Right lobe of liver (tissue), 6 donors: ENCODE measurements at regions not wholly inside any gene's neighbourhood (a gene's known extent, or its start where the extent isn't known, plus 50 kb on each side); places are given as distances from the start of the nearest gene placed in this dataset.

Experiments
- ATAC-seq, 4 donors: fragments of 200-7000 bp; cut with Tn5 transposase; one replicate each; pipeline ENCODE4 v1.9.1; 2020; ENCODE audit warnings: mild to moderate bottlenecking in 4 of 4, moderate library complexity in 4 of 4
- DNase-seq, 3 donors: peaks; one replicate each; pipeline ENCODE4 v3.0.0-alpha.2; 2020
- H3K27ac ChIP-seq, 3 donors: fragments of 200-600 bp; one replicate each; pipeline ENCODE4 v1.8.0; 2022
- H3K27me3 ChIP-seq, 2 donors: fragments of 200-600 bp; one replicate each; pipeline ENCODE4 v1.8.0; 2022
- H3K36me3 ChIP-seq, 4 donors: fragments of 200-600 bp; sonication (generic) in 1 of 4; one replicate each; pipeline versions ENCODE4 v1.5.1 to v1.8.0; 2017 to 2022; ENCODE audit warnings: control low read depth in 1 of 4
- H3K4me1 ChIP-seq, 4 donors: fragments of 200-600 bp; sonication (generic) in 1 of 4; one replicate each; pipeline versions ENCODE4 v1.5.1 to v1.8.0; 2017 to 2022; ENCODE audit warnings: control low read depth in 1 of 4
- H3K4me3 ChIP-seq, 3 donors: fragments of 200-600 bp; one replicate each; pipeline ENCODE4 v1.8.0; 2022
- H3K9me3 ChIP-seq, 4 donors: fragments of 200-600 bp; sonication (generic) in 1 of 4; one replicate each; pipeline versions ENCODE4 v1.5.1 to v1.8.0; 2017 to 2022; ENCODE audit warnings: control low read depth in 1 of 4
- POLR2A ChIP-seq: fragments of 450-650 bp; IDR thresholded peaks from one replicate; pipeline ENCODE4 v1.6.1; 2017; ENCODE audit warnings: antibody characterized with exemption, mild to moderate bottlenecking
- WGBS: methylation state at CpG from one replicate; pipeline ENCODE4 v1.1.6; 2018; ENCODE audit warnings: low coverage, low lambda C conversion rate; ENCODE audit not compliant: insufficient coverage; ENCODE audit errors: missing lambda C conversion rate; 5-methylcytosine and 5-hydroxymethylcytosine counted together
- intact Hi-C, 2 donors: fragments of 100-400 bp; cut with DNase I; formaldehyde crosslinking; loops; one replicate each; pipeline versions ENCODE4 v1.11.2 to v1.14.1; 2022
- TF ChIP-seq, protein P1 (sequence below), 4 donors: fragments of 200-600 bp in 3 of 4; fragments of 450-650 bp in 1 of 4; IDR thresholded peaks; one replicate each; pipeline versions ENCODE4 v1.5.1 to v1.8.0; 2016 to 2022; ENCODE audit warnings: antibody characterized with exemption in 4 of 4, mild to moderate bottlenecking in 2 of 4
- donor health status: DM: no; HTN: yes; CAD: no.
- donor health status: DM: no; HTN: no; CAD: no.
- donor health status: DM: no; HTN: no; CAD: no.
- donor health status: DM: no; HTN: yes; CAD: no.
- donor health status: DM: no; HTN: yes; CAD: no.

DNA sequence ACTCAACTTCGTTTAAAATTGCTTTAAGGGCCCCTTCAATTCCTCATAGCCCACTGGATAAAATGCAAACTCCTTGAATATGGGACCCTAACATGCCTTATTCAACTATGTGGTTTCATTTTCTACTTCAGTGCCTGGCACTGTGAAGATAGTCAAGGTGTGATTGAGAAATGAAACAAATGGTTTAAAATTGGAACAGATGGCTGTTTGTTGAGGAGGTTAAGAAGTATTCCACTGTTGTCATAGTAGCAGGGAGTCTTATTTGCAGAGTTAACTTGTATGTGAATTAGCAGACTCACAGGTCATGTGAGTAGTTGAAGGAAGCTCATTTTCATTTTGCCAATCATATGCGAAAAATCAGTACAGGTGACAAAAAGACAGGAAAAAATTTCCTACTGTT is 593.3 kb downstream of the KCTD8 start:
- Histone ChIP-seq H3K36me3 (no peaks in the 10 kb centered on the region), H3K27me3 (no peaks in the 10 kb centered on the region), H3K9me3 (no peaks in the 10 kb centered on the region), H3K4me1 (no peaks in the 10 kb centered on the region), H3K27ac (no peak overlapping the region), H3K4me3 (no peak overlapping the region)
- intact Hi-C loops: no loop called here
- TF ChIP-seq POLR2A: no peak
- TF ChIP-seq, protein P1, sequence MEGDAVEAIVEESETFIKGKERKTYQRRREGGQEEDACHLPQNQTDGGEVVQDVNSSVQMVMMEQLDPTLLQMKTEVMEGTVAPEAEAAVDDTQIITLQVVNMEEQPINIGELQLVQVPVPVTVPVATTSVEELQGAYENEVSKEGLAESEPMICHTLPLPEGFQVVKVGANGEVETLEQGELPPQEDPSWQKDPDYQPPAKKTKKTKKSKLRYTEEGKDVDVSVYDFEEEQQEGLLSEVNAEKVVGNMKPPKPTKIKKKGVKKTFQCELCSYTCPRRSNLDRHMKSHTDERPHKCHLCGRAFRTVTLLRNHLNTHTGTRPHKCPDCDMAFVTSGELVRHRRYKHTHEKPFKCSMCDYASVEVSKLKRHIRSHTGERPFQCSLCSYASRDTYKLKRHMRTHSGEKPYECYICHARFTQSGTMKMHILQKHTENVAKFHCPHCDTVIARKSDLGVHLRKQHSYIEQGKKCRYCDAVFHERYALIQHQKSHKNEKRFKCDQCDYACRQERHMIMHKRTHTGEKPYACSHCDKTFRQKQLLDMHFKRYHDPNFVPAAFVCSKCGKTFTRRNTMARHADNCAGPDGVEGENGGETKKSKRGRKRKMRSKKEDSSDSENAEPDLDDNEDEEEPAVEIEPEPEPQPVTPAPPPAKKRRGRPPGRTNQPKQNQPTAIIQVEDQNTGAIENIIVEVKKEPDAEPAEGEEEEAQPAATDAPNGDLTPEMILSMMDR (IDR thresholded peaks at IDR 0.05): no peak
- DNase-seq: no peak
- ATAC-seq: no peak
- 45% methylated on average over 2 of the region's 2 CpGs for WGBS

DNA sequence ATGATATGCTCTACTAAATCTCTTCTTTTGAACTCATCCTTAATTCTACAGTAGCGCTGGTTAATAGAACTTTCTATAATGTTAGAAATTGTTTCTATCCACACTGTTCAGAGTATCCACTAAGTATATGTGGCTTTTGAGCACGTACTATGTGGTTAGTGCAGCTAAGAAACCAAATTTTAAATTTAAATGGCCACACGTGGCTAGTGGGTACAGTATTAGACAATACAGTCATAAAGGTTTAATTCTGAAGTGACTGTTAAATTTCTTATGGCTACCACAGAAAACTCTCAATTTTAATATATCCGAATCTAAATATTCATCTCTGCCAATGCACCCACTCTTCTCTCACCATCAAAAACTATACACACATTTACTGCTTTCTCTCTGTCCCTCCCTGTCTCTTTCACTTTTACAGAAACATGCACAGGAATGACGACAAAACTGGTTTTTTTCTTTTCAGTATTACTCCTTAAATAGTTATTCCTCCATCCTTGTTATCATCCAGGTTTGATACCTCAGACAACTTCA is 583.9 kb downstream of the KCTD8 start:
- Histone ChIP-seq H3K27me3 (no peaks in the 10 kb centered on the region), H3K4me1 (no peaks in the 10 kb centered on the region), H3K9me3 (no peaks in the 10 kb centered on the region), H3K4me3 (no peak overlapping the region), H3K27ac (no peak overlapping the region), H3K36me3 (no peaks in the 10 kb centered on the region)
- no peak for ATAC-seq
- DNase-seq: no peak
- no peak for TF ChIP-seq POLR2A
- TF ChIP-seq, protein P1 (IDR thresholded peaks at IDR 0.05): no peak
- WGBS: 52% methylated on average over 5 of the region's 5 CpGs
- intact Hi-C loops: no loop called here

DNA sequence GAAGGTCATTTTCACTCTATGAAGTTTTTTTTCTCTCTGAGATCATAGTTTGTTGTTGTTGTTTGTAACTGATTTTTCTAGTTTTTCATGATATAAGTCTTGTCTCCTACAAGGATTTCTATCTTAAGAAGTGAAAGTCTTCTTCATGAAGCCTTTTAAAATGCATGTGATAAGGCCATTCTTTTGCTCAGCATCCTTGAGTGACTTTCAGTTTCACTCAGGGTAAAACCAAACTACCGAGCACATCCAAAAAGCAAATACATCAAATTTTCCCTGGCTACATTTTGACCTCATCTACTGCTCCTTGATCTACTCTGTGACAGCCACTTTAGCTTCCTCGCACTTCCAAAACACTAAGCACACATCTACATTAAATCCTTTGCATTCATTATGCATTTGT is 580.7 kb downstream of the KCTD8 start:
- Histone ChIP-seq H3K4me3 (no peak overlapping the region), H3K9me3 (no peaks in the 10 kb centered on the region), H3K36me3 (no peaks in the 10 kb centered on the region), H3K4me1 (no peaks in the 10 kb centered on the region), H3K27me3 (no peaks in the 10 kb centered on the region), H3K27ac (no peak overlapping the region)
- intact Hi-C loops: no loop called here
- DNase-seq (no peak), ATAC-seq (no peak)
- 47% methylated on average over 2 of the region's 2 CpGs for WGBS
- TF ChIP-seq, protein P1 (IDR thresholded peaks at IDR 0.05): no peak
- no peak for TF ChIP-seq POLR2A

DNA sequence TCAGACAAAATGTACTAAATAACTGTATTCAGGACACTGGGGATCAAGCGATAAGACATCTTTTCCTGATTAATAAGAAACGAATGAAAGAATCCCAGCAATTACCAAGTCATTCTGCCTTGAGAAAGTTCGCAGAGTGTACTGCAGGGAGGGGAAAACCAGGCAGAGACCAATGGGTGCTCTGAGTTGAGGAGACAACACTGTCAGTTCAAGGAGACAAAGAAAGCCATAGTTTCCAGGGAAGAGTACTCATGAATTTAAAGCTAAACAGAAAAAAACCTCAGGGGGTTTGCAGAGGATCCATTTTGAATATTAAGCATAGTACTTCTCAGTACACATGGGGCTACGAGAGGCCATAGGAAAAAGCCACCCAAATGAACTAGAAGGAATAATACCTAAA is 573.0 kb downstream of the KCTD8 start:
- Histone ChIP-seq H3K4me3 (no peak overlapping the region), H3K27me3 (no peaks in the 10 kb centered on the region), H3K36me3 (no peaks in the 10 kb centered on the region), H3K27ac (no peak overlapping the region), H3K4me1 (no peaks in the 10 kb centered on the region), H3K9me3 (no peaks in the 10 kb centered on the region)
- intact Hi-C loops: no loop called here
- 48% methylated on average over 4 of the region's 4 CpGs for WGBS
- ATAC-seq (no peak), DNase-seq (no peak)
- TF ChIP-seq, protein P1 (IDR thresholded peaks at IDR 0.05): no peak
- no peak for TF ChIP-seq POLR2A

DNA sequence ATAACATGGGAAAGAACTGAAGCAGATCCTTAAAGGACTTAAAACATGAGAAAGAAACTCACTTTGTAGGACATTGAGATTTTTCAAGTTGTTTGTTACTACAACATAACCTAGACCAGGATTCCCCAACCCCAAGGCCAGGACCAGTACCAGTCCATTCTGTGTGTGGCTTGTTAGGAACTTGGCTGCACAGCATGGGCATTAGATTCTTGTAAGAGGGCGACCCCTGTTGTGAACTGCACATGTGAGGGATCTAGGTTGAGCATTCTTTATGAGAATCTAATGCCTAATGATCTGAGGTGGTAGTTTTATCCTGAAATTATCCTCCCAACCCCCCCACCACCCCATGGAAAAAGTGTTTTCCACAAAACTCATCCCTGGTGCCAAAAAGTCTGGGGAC is 566.1 kb downstream of the KCTD8 start:
- Histone ChIP-seq H3K27ac (no peak overlapping the region), H3K4me1 (no peaks in the 10 kb centered on the region), H3K36me3 (no peaks in the 10 kb centered on the region), H3K9me3 (no peaks in the 10 kb centered on the region), H3K27me3 (no peaks in the 10 kb centered on the region), H3K4me3 (no peak overlapping the region)
- ATAC-seq (no peak), DNase-seq (no peak)
- 30% methylated on average over 1 of the region's 1 CpG for WGBS
- intact Hi-C loops: no loop called here
- TF ChIP-seq, protein P1 (IDR thresholded peaks at IDR 0.05): no peak
- no peak for TF ChIP-seq POLR2A
